B cell (primary cell): ENCODE measurements at regions not wholly inside any gene's neighbourhood (a gene's known extent, or its start where the extent isn't known, plus 50 kb on each side); places are given as distances from the start of the nearest gene placed in this dataset.

Experiments used
- CTCF ChIP-seq: fragments of 200-600 bp; IDR thresholded peaks from one replicate; pipeline ENCODE4 v1.8.0; 2022; ENCODE audit warnings: antibody characterized with exemption, mild to moderate bottlenecking
- EZH2 ChIP-seq: IDR thresholded peaks from 2 replicates; pipeline ENCODE4 v1.6.1; 2012; ENCODE audit warnings: borderline replicate concordance, low read depth, mild to moderate bottlenecking, moderate library complexity, low read length; ENCODE audit not compliant: insufficient read depth, poor library complexity, severe bottlenecking

DNA sequence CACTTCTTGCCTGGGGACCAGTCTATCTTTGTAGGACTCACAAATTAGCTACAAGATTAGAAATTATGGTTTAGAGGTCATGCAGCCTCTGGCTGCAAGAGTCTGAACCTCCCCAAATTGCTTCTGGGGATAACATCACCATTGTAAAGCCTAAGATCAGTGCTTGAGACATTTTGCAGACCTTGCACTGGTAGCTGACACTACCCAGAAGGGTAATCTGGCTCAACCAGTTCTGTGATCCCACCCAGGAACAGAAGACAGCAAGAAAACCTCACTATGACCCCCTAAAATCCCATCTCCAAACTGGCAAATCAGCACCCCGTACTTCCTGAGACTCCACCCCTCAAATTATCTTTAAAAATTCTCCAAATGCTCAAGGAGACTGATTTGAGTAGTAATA is 58.2 kb upstream of the CDK13 start:
- TF ChIP-seq CTCF (no peak), EZH2 (no peak)
